ENCODE measurements at regions not wholly inside any gene's neighbourhood (a gene's known extent, or its start where the extent isn't known, plus 50 kb on each side); places are given as distances from the start of the nearest gene placed in this dataset.

- in situ Hi-C loops (cut with MboI): no loop called here
- no peak for TF ChIP-seq MEIS2 (IDR thresholded peaks at IDR 0.05; ENCODE audit: partially characterized antibody)
- TF ChIP-seq CLOCK (CRISPR knock-in tag; IDR thresholded peaks at IDR 0.05; ENCODE audit: borderline replicate concordance): no peak
- TF ChIP-seq MLX (CRISPR knock-in tag; conservative IDR thresholded peaks at IDR 0.05): no peak
- no peak for TF ChIP-seq CCAR2 (IDR thresholded peaks at IDR 0.05; ENCODE audit: low read depth, low read length)
- TF ChIP-seq POLR2A (conservative IDR thresholded peaks at IDR 0.05): no peak
- TF ChIP-seq CBFA2T3 (IDR thresholded peaks at IDR 0.05): no peak
- no peak for TF ChIP-seq RNF2 (IDR thresholded peaks at IDR 0.05)
- TF ChIP-seq GABPA (tag; conservative IDR thresholded peaks at IDR 0.05; ENCODE audit: low read depth): no peak
- TF ChIP-seq RUNX1 (IDR thresholded peaks at IDR 0.05; ENCODE audit: low read depth): no peak
- no peak for TF ChIP-seq ZNF785 (CRISPR knock-in tag; IDR thresholded peaks at IDR 0.05)
- DNase-seq (ENCODE audit: extremely low read depth in 1 of 4, low spot score in 3 of 4) (no peak), FAIRE-seq (no peak), ATAC-seq (no peak)
- no TSS peak for BruUV-seq (replicated peaks)
- Histone ChIP-seq H3K27me3 (ENCODE audit: control insufficient read depth in 2 of 2, insufficient read depth in 2 of 2, low read length in 2 of 2) (no peaks in the 10 kb centered on the region), H3K27ac (ENCODE audit: extremely low read depth, low read depth, low read length) (no peak overlapping the region), H3K36me3 (ENCODE audit: control insufficient read depth, insufficient read depth, low read length) (no peaks in the 10 kb centered on the region), H3K9me1 (ENCODE audit: control insufficient read depth, insufficient read depth, low read length) (no peaks in the 10 kb centered on the region), H3K9me3 (replicated peaks; ENCODE audit: control insufficient read depth, insufficient read depth, low read depth, low read length) (no peaks in the 10 kb centered on the region), H4K20me1 (replicated peaks; ENCODE audit: control insufficient read depth, insufficient read depth, low read length) (no peaks in the 10 kb centered on the region), H2AFZ (ENCODE audit: low read depth, low read length) (no peak overlapping the region), H3K79me2 (ENCODE audit: control insufficient read depth, insufficient read depth, low read length) (no peaks in the 10 kb centered on the region), H3K4me3 (no peak overlapping the region), H3K4me2 (ENCODE audit: insufficient read depth, low read length) (no peak overlapping the region), H3K4me1 (replicated peaks in 1 of 2; ENCODE audit: control insufficient read depth in 2 of 2, insufficient read depth in 2 of 2, low read length in 2 of 2) (no peaks in the 10 kb centered on the region), H3K9ac (ENCODE audit: insufficient read depth in 1 of 2, low read depth in 2 of 2, low read length in 2 of 2) (no peak overlapping the region)
- intact Hi-C loops (cut with micrococcal nuclease): no loop called here
- POLR2A ChIA-PET: no interaction called here
- WGBS (ENCODE audit: insufficient coverage, low coverage, missing lambda C conversion rate): 0% methylated on average over 4 of the region's 5 CpGs
- CTCF ChIA-PET (ENCODE audit: low intra/inter-chr PET ratio): no interaction called here
These were observed 286.8 kb downstream of the AEBP2 start for GRCh38 chr12:19726122-19726521.

Data from K562 (cell line).